ENCODE measurements at regions not wholly inside any gene's neighbourhood (a gene's known extent, or its start where the extent isn't known, plus 50 kb on each side); places are given as distances from the start of the nearest gene placed in this dataset.
A peak's percentile ranks its signal among the peaks of the same experiment; 100 is the strongest.

GRCh38 chr13:30832377-30832776, 73.7 kb upstream of the MEDAG start:
- no peak overlapping the region for H3K9ac ChIP-seq (ENCODE audit: low read depth, low read length)
- H3K4ac ChIP-seq (ENCODE audit: low read depth, low read length): peak overlapping the region; percentile 16; the same call in 1 of the 2 replicates
- H3K23ac ChIP-seq (ENCODE audit: low read depth, low read length): no peak overlapping the region
- no peak overlapping the region for H3K14ac ChIP-seq (replicated peaks; ENCODE audit: low read depth, low read length)
- no peak overlapping the region for H2BK5ac ChIP-seq (ENCODE audit: low read depth, low read length, poor library complexity, severe bottlenecking)
- no peak overlapping the region for H2AK9ac ChIP-seq (replicated peaks; ENCODE audit: low read depth, low read length, poor library complexity)
- ChIA-PET POLR2A (ENCODE audit: unreplicated experiment) (no interaction called here), CTCF (interaction anchor here (0.6 kb wide), 1 partner anchor 61 kb away, joined by 3 read pairs; no protein-coding TSS in a partner anchor)
- no peaks in the 10 kb centered on the region for H3K79me1 ChIP-seq (ENCODE audit: low read depth in 1 of 2, low read length in 2 of 2)
- H2AFZ ChIP-seq (replicated peaks; ENCODE audit: low read length, poor library complexity): no peak overlapping the region
- H3K9me3 ChIP-seq (ENCODE audit: control insufficient read depth, insufficient read depth, low read length): no peaks in the 10 kb centered on the region
- H3K27me3 ChIP-seq (ENCODE audit: control insufficient read depth, insufficient read depth, low read length): no peaks in the 10 kb centered on the region
- no TSS peak for BruUV-seq (replicated peaks)
- H3K4me2 ChIP-seq (ENCODE audit: low read depth, low read length): no peak overlapping the region
- DNase-seq (no peak), ATAC-seq (ENCODE audit: low read depth) (no peak)
- no CpG with 5 or more reads among the region's 4 CpGs for WGBS, 2 experiments (ENCODE audit: extremely low coverage in 2 of 2, insufficient read length in 1 of 2)
- H4K20me1 ChIP-seq (ENCODE audit: insufficient read depth, low read length): no peaks in the 10 kb centered on the region
- peaks cover 15% of the 10 kb centered on the region for H3K4me1 ChIP-seq (ENCODE audit: control insufficient read depth, insufficient read depth, low read length)
- H4K8ac ChIP-seq (ENCODE audit: low read depth in 2 of 2, low read length in 2 of 2): no peak overlapping the region
- no peak overlapping the region for H3K18ac ChIP-seq (ENCODE audit: low read depth, low read length)
- no peak overlapping the region; the same call in 1 of the 2 replicates for H2AK5ac ChIP-seq (ENCODE audit: low read depth, low read length)
- H4K91ac ChIP-seq (ENCODE audit: insufficient read depth, low read depth, low read length): no peak overlapping the region
- H3K4me3 ChIP-seq (ENCODE audit: insufficient read depth, low read depth, low read length): no peak overlapping the region
- no peak overlapping the region; the same call in 1 of the 2 replicates for H2BK120ac ChIP-seq (ENCODE audit: low read depth, low read length)
- intact Hi-C loops (cut with micrococcal nuclease) (no loop called here), dilution Hi-C loops (cut with HindIII; ENCODE audit: low sequenced_read_pairs, unreplicated experiment) (no loop called here), in situ Hi-C loops (cut with MboI; ENCODE audit: low sequenced_read_pairs) (no loop called here)
- no peak overlapping the region for H3K56ac ChIP-seq (ENCODE audit: extremely low read depth, insufficient read depth, low read length)
- H2BK15ac ChIP-seq (ENCODE audit: low read depth, low read length): no peak overlapping the region
- H4K5ac ChIP-seq (ENCODE audit: low read depth, low read length): no peak overlapping the region
- no peaks in the 10 kb centered on the region for H3K36me3 ChIP-seq (ENCODE audit: control insufficient read depth, insufficient read depth, low read length)
- H3K9me1 ChIP-seq (ENCODE audit: insufficient read depth, low read length): peaks cover 12% of the 10 kb centered on the region
- TF ChIP-seq MAFK (IDR thresholded peaks at IDR 0.05; ENCODE audit: low read depth, low read length) (no peak), POLR2A (IDR thresholded peaks at IDR 0.05; ENCODE audit: low read depth, low read length) (no peak), FOS (IDR thresholded peaks at IDR 0.05; ENCODE audit: low read depth, low read length) (no peak), MAZ (IDR thresholded peaks at IDR 0.05; ENCODE audit: borderline replicate concordance, low read depth, low read length) (no peak), NFE2L2 (IDR thresholded peaks at IDR 0.05; ENCODE audit: low read depth, low read length) (no peak), RAD21 (IDR thresholded peaks at IDR 0.05; ENCODE audit: low read length) (no peak), BHLHE40 (IDR thresholded peaks at IDR 0.05; ENCODE audit: low read depth, low read length) (no peak)
- TF ChIP-seq, protein P1, sequence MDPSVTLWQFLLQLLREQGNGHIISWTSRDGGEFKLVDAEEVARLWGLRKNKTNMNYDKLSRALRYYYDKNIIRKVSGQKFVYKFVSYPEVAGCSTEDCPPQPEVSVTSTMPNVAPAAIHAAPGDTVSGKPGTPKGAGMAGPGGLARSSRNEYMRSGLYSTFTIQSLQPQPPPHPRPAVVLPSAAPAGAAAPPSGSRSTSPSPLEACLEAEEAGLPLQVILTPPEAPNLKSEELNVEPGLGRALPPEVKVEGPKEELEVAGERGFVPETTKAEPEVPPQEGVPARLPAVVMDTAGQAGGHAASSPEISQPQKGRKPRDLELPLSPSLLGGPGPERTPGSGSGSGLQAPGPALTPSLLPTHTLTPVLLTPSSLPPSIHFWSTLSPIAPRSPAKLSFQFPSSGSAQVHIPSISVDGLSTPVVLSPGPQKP (IDR thresholded peaks at IDR 0.05; ENCODE audit: borderline replicate concordance, low read depth, low read length): no peak
- H3K27ac ChIP-seq (ENCODE audit: insufficient read depth, low read length): no peak overlapping the region
- no peak overlapping the region; the same call in 1 of the 2 replicates for H2BK20ac ChIP-seq (ENCODE audit: low read depth, low read length)
